ENCODE measurements at regions not wholly inside any gene's neighbourhood (a gene's known extent, or its start where the extent isn't known, plus 50 kb on each side); places are given as distances from the start of the nearest gene placed in this dataset.

- no peak for DNase-seq (ENCODE audit: low read depth)
- no peak overlapping the region for H3K4me3 ChIP-seq (ENCODE audit: low read depth, low read length)
- TF ChIP-seq CTCF (IDR thresholded peaks at IDR 0.05; ENCODE audit: insufficient read depth, low read depth, low read length, missing control alignments) = no peak
These were observed 280.4 kb downstream of the ALDH8A1 start for GRCh38 chr6:134669485-134669884.

- TF ChIP-seq CTCF (IDR thresholded peaks at IDR 0.05; ENCODE audit: insufficient read depth, low read depth, low read length, missing control alignments) = no peak
- no peak for DNase-seq (ENCODE audit: low read depth)
- no peak overlapping the region for H3K4me3 ChIP-seq (ENCODE audit: low read depth, low read length)
These were observed 282.8 kb downstream of the ALDH8A1 start for GRCh38 chr6:134667111-134667510.

GRCh38 chr6:134666125-134666524 lies 283.8 kb downstream of the ALDH8A1 start:
- TF ChIP-seq CTCF (IDR thresholded peaks at IDR 0.05; ENCODE audit: insufficient read depth, low read depth, low read length, missing control alignments) = no peak
- H3K4me3 ChIP-seq (ENCODE audit: low read depth, low read length) = no peak overlapping the region

GRCh38 chr6:134665029-134665723 lies 284.7 kb downstream of the ALDH8A1 start:
- no peak for TF ChIP-seq CTCF (IDR thresholded peaks at IDR 0.05; ENCODE audit: insufficient read depth, low read depth, low read length, missing control alignments)
- no peak overlapping the region for H3K4me3 ChIP-seq (ENCODE audit: low read depth, low read length)
- no peak for DNase-seq (ENCODE audit: low read depth)

More at GRCh38 chr6:134666125-134666524, 283.8 kb downstream of the ALDH8A1 start:
- no peak for DNase-seq (ENCODE audit: low read depth)

GRCh38 chr6:134663800-134664535 lies 285.9 kb downstream of the ALDH8A1 start:
- no peak for DNase-seq (ENCODE audit: low read depth)
- no peak for TF ChIP-seq CTCF (IDR thresholded peaks at IDR 0.05; ENCODE audit: insufficient read depth, low read depth, low read length, missing control alignments)

GRCh38 chr6:134663356-134663755 lies 286.5 kb downstream of the ALDH8A1 start:
- TF ChIP-seq CTCF (IDR thresholded peaks at IDR 0.05; ENCODE audit: insufficient read depth, low read depth, low read length, missing control alignments) = no peak
- no peak for DNase-seq (ENCODE audit: low read depth)
- H3K4me3 ChIP-seq (ENCODE audit: low read depth, low read length) = no peak overlapping the region

More at GRCh38 chr6:134663800-134664535, 285.9 kb downstream of the ALDH8A1 start:
- no peak overlapping the region for H3K4me3 ChIP-seq (ENCODE audit: low read depth, low read length)
